WTC11 (cell line): ENCODE measurements at regions not wholly inside any gene's neighbourhood (a gene's known extent, or its start where the extent isn't known, plus 50 kb on each side); places are given as distances from the start of the nearest gene placed in this dataset.

Experiments
- ATAC-seq: fragments of 200-7000 bp; cut with Tn5 transposase; 2 replicates; pipeline ENCODE4 v1.10.0; 2021; ENCODE audit warnings: mild to moderate bottlenecking, moderate library complexity
- CTCF ChIA-PET: fragments of 300-600 bp; sonication (Branson Sonifier 250); formaldehyde crosslinking; loops from one replicate; lab custom pipeline; 2021; ENCODE audit warnings: antibody characterized with exemption; lab: Charles Lee
- POLR2A ChIA-PET: fragments of 350-600 bp; sonication (Branson Sonifier 250); formaldehyde crosslinking; loops from one replicate; lab custom pipeline; 2021; ENCODE audit warnings: antibody characterized with exemption; lab: Charles Lee
- DNase-seq: peaks from one replicate; pipeline ENCODE4 v3.0.0; 2021; ENCODE audit warnings: low spot score
- H3K27ac Mint-ChIP-seq: 2 replicates; pipeline ENCODE4 v1.8.0; 2021; ENCODE audit warnings: mixed read lengths
- H3K27me3 Mint-ChIP-seq: 2 replicates; pipeline ENCODE4 v1.8.0; 2021; ENCODE audit warnings: low read depth, mild to moderate bottlenecking, moderate library complexity, mixed read lengths
- H3K36me3 Mint-ChIP-seq: 2 replicates; pipeline ENCODE4 v1.8.0; 2021; ENCODE audit warnings: mixed read lengths
- H3K4me1 Mint-ChIP-seq: 2 replicates; pipeline ENCODE4 v1.8.0; 2022; ENCODE audit warnings: mixed read lengths
- H3K4me3 Mint-ChIP-seq: 2 replicates; pipeline ENCODE4 v1.8.0; 2021; ENCODE audit warnings: mild to moderate bottlenecking, moderate library complexity, mixed read lengths
- H3K9me3 Mint-ChIP-seq: 2 replicates; pipeline ENCODE4 v1.8.0; 2021; ENCODE audit warnings: mixed read lengths
- ARID4B ChIP-seq: sonication (generic); formaldehyde crosslinking; IDR thresholded peaks from 2 replicates; pipeline ENCODE4 v1.8.0; 2023; ENCODE audit warnings: missing genetic modification reagents, mild to moderate bottlenecking, borderline replicate concordance
- ELF4 ChIP-seq: sonication (generic); formaldehyde crosslinking; IDR thresholded peaks from 2 replicates; pipeline ENCODE4 v1.8.1; 2022; ENCODE audit warnings: low read depth, mild to moderate bottlenecking, moderate library complexity, missing genetic modification reagents
- FOXJ3 ChIP-seq: sonication (generic); formaldehyde crosslinking; IDR thresholded peaks from 2 replicates; pipeline ENCODE4 v1.9.0; 2021; ENCODE audit warnings: missing genetic modification reagents, mild to moderate bottlenecking, borderline replicate concordance
- FOXK1 ChIP-seq: sonication (generic); formaldehyde crosslinking; IDR thresholded peaks from 2 replicates; pipeline ENCODE4 v1.8.0; 2022; ENCODE audit warnings: mild to moderate bottlenecking, moderate library complexity, missing genetic modification reagents
- FOXP1 ChIP-seq: sonication (generic); formaldehyde crosslinking; IDR thresholded peaks from 2 replicates; pipeline ENCODE4 v1.8.0; 2022; ENCODE audit warnings: missing genetic modification reagents, mild to moderate bottlenecking, moderate library complexity, borderline replicate concordance
- FOXP4 ChIP-seq: sonication (generic); formaldehyde crosslinking; IDR thresholded peaks from 2 replicates; pipeline ENCODE4 v1.8.0; 2022; ENCODE audit warnings: mild to moderate bottlenecking, missing genetic modification reagents
- GABPB1 ChIP-seq: sonication (generic); formaldehyde crosslinking; IDR thresholded peaks from 2 replicates; pipeline ENCODE4 v1.8.1; 2023; ENCODE audit warnings: mild to moderate bottlenecking, missing genetic modification reagents
- GTF2I ChIP-seq: fragments of 250-450 bp; sonication (Bioruptor Pico); conservative IDR thresholded peaks from 2 replicates; pipeline ENCODE4 v1.4.0; 2021; ENCODE audit warnings: mild to moderate bottlenecking
- KAT7 ChIP-seq: sonication (generic); formaldehyde crosslinking; IDR thresholded peaks from 2 replicates; pipeline ENCODE4 v1.8.1; 2023; ENCODE audit warnings: missing genetic modification reagents, mild to moderate bottlenecking, borderline replicate concordance
- PRRX2 ChIP-seq: fragments of 250-450 bp; sonication (Bioruptor Pico); IDR thresholded peaks from 2 replicates; pipeline ENCODE4 v1.8.0; 2021; ENCODE audit warnings: mild to moderate bottlenecking
- SOX15 ChIP-seq: fragments of 250-450 bp; sonication (Bioruptor Pico); IDR thresholded peaks from 2 replicates; pipeline ENCODE4 v1.9.0; 2021; ENCODE audit warnings: mild to moderate bottlenecking
- ZBTB43 ChIP-seq: sonication (generic); formaldehyde crosslinking; IDR thresholded peaks from 2 replicates; pipeline ENCODE4 v1.8.1; 2023; ENCODE audit warnings: mild to moderate bottlenecking, missing genetic modification reagents
- ZNF263 ChIP-seq: sonication (generic); formaldehyde crosslinking; IDR thresholded peaks from 2 replicates; pipeline ENCODE4 v1.8.1; 2022; ENCODE audit warnings: low read depth, mild to moderate bottlenecking, moderate library complexity, missing genetic modification reagents
- ZNF671 ChIP-seq: fragments of 250-450 bp; sonication (Bioruptor Pico); IDR thresholded peaks from 2 replicates; pipeline ENCODE4 v1.8.0; 2021; ENCODE audit warnings: mild to moderate bottlenecking
- TF ChIP-seq, protein P1 (sequence below): fragments of 200-600 bp; IDR thresholded peaks from 2 replicates; pipeline ENCODE4 v1.8.0; 2022; ENCODE audit warnings: antibody characterized with exemption
- TF ChIP-seq, protein P2 (sequence below): sonication (generic); formaldehyde crosslinking; IDR thresholded peaks from 2 replicates; pipeline ENCODE4 v1.8.0; 2022; ENCODE audit warnings: mild to moderate bottlenecking, missing genetic modification reagents

DNA sequence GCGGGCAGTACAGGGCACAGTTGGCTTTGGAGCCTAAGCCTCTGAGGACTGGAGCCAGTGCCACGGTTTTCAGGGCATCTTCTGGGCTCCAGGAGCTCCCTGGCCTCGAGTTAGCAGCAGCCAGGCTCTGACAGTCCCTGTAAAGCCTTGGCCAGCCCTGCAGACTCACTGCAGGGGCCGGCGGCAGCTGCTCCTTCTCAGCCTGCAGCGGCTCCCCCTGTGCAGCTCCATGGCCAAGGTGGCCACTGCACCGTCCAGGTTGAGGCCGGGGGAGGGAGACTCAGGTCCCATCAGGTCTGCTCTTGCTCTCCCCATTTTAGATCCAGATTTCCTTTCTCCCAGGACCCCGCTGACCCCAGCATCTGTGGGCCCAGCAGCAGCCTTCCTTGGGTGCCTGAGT is 1461.1 kb downstream of the BRD1 start:
- H3K9me3 Mint-ChIP-seq, result no peaks in the 10 kb centered on the region
- no peaks in the 10 kb centered on the region; the same call in 1 of the 2 replicates for H3K36me3 Mint-ChIP-seq
- CTCF ChIA-PET, result no interaction called here
- no peak for TF ChIP-seq FOXK1 (CRISPR knock-in tag)
- no peak for TF ChIP-seq GTF2I
- no peak for TF ChIP-seq ARID4B (CRISPR knock-in tag)
- TF ChIP-seq PRRX2 (CRISPR knock-in tag), result no peak
- no peak for TF ChIP-seq ZNF263
- TF ChIP-seq GABPB1 (CRISPR knock-in tag), result no peak
- TF ChIP-seq, protein P1, sequence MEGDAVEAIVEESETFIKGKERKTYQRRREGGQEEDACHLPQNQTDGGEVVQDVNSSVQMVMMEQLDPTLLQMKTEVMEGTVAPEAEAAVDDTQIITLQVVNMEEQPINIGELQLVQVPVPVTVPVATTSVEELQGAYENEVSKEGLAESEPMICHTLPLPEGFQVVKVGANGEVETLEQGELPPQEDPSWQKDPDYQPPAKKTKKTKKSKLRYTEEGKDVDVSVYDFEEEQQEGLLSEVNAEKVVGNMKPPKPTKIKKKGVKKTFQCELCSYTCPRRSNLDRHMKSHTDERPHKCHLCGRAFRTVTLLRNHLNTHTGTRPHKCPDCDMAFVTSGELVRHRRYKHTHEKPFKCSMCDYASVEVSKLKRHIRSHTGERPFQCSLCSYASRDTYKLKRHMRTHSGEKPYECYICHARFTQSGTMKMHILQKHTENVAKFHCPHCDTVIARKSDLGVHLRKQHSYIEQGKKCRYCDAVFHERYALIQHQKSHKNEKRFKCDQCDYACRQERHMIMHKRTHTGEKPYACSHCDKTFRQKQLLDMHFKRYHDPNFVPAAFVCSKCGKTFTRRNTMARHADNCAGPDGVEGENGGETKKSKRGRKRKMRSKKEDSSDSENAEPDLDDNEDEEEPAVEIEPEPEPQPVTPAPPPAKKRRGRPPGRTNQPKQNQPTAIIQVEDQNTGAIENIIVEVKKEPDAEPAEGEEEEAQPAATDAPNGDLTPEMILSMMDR, result no peak
- no peak for TF ChIP-seq SOX15 (CRISPR knock-in tag)
- no peak for TF ChIP-seq KAT7
- no peak for TF ChIP-seq ZNF671 (CRISPR knock-in tag)
- TF ChIP-seq ZBTB43 (CRISPR knock-in tag), result no peak
- TF ChIP-seq FOXP1, result no peak
- no peak for TF ChIP-seq FOXP4
- H3K4me3 Mint-ChIP-seq, result no peak overlapping the region
- DNase-seq, result no peak
- no peak overlapping the region for H3K27ac Mint-ChIP-seq
- POLR2A ChIA-PET, result no interaction called here
- no peak for ATAC-seq
- peaks cover 49% of the 10 kb centered on the region for H3K4me1 Mint-ChIP-seq
- no peaks in the 10 kb centered on the region; the same call in none of the 2 replicates for H3K27me3 Mint-ChIP-seq

GRCh38 chr22:48366056-48366455 is 1461.6 kb downstream of the BRD1 start:
- H3K27me3 Mint-ChIP-seq, result no peaks in the 10 kb centered on the region; the same call in none of the 2 replicates
- no peak for DNase-seq
- H3K4me1 Mint-ChIP-seq, result peaks cover 43% of the 10 kb centered on the region
- no peaks in the 10 kb centered on the region for H3K9me3 Mint-ChIP-seq
- TF ChIP-seq FOXJ3 (no peak), ELF4 (CRISPR knock-in tag) (no peak)
- TF ChIP-seq, protein P2, sequence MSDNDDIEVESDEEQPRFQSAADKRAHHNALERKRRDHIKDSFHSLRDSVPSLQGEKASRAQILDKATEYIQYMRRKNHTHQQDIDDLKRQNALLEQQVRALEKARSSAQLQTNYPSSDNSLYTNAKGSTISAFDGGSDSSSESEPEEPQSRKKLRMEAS (CRISPR knock-in tag), result no peak
- POLR2A ChIA-PET, result no interaction called here
- H3K36me3 Mint-ChIP-seq, result no peaks in the 10 kb centered on the region; the same call in 1 of the 2 replicates
- CTCF ChIA-PET, result no interaction called here
- no peak overlapping the region for H3K27ac Mint-ChIP-seq
- ATAC-seq, result no peak
- no peak overlapping the region for H3K4me3 Mint-ChIP-seq
